Epithelial cell of esophagus (primary cell): ENCODE measurements at regions not wholly inside any gene's neighbourhood (a gene's known extent, or its start where the extent isn't known, plus 50 kb on each side); places are given as distances from the start of the nearest gene placed in this dataset.

ENCODE experiments used
- DNase-seq: peaks from one replicate; pipeline ENCODE4 v3.0.0; 2010; ENCODE audit warnings: low read depth
- H3K4me3 ChIP-seq: 2 replicates; pipeline ENCODE4 v1.5.1; 2011; ENCODE audit warnings: mild to moderate bottlenecking, low read length, control low read depth
- TF ChIP-seq, protein P1 (sequence below): IDR thresholded peaks from 2 replicates; pipeline ENCODE4 v1.5.1; 2011; ENCODE audit warnings: low read depth, mild to moderate bottlenecking, low read length, control low read depth, inconsistent platforms; ENCODE audit not compliant: insufficient read depth; ENCODE audit errors: missing control alignments

DNA sequence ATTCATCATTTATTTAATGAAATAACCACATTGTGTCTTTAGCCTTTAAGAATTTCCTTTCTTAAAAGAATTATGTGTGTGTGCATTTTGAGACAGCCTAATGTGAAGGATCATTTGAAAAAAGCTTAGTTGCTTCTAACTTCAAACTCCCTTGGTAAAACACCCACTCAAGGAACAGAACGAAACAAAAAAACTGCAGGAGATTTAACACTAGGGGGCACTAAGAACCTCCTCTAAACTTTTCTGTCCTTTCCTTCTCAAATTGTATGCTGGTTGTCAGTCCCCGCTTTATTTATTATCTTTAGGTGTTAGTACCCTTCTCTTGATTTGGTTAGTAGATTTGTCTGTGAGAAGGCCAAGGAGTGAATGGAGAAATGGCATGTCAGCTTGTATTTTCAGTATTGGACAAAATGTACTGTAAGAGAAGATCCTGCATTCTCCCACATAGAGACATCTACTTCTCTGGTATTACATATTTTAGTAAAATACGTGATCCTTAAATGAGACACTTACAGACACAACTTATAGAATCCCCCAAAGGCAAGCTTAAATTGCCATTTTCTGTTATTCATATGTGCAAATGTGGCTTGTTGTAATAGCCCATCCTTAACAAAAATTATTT lies 229.7 kb downstream of the MRPS30 start:
- no peak overlapping the region for H3K4me3 ChIP-seq
- TF ChIP-seq, protein P1, sequence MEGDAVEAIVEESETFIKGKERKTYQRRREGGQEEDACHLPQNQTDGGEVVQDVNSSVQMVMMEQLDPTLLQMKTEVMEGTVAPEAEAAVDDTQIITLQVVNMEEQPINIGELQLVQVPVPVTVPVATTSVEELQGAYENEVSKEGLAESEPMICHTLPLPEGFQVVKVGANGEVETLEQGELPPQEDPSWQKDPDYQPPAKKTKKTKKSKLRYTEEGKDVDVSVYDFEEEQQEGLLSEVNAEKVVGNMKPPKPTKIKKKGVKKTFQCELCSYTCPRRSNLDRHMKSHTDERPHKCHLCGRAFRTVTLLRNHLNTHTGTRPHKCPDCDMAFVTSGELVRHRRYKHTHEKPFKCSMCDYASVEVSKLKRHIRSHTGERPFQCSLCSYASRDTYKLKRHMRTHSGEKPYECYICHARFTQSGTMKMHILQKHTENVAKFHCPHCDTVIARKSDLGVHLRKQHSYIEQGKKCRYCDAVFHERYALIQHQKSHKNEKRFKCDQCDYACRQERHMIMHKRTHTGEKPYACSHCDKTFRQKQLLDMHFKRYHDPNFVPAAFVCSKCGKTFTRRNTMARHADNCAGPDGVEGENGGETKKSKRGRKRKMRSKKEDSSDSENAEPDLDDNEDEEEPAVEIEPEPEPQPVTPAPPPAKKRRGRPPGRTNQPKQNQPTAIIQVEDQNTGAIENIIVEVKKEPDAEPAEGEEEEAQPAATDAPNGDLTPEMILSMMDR, result peak; percentile 53
- DNase-seq, result peak; percentile 43

DNA sequence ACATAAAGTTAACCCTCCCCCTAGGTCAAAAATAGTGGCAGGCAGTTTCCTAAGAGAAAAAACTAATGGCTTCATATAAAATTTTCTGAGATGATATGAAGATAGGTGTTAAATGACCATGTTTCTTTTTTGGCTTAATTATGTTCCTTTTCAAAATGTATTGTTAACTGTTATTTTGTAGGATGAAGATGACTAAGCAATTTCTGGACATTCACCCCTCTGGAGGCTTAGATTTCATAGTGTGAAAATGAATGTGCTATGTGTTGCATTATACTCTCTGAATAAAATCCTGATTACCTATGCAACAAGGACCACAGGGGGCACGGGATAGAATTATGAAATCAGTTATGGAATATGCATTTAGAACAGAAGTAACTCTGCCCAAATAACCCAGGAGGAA lies 233.5 kb downstream of the MRPS30 start:
- TF ChIP-seq, protein P1, result no peak
- no peak for DNase-seq
- no peak overlapping the region for H3K4me3 ChIP-seq

DNA sequence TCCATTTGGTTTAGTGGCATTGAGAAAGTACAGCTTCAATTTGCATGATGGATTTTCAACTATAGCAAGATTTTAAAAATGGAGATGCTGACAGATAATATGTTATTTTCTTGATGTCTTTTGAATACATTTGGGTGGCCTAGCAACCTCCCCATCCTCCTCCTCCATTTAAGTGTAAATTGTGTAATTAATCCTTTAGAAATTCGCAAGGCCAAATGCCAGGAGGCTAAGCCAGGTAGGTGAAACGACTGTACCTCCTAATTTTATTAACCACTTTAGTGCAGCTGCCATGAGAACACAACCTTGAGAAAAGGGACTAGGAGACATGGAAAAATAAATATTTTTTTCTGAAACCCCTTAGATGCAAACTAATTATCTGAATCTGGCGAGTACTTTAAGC lies 248.8 kb downstream of the MRPS30 start:
- TF ChIP-seq, protein P1, result no peak
- no peak overlapping the region for H3K4me3 ChIP-seq
- DNase-seq, result no peak

DNA sequence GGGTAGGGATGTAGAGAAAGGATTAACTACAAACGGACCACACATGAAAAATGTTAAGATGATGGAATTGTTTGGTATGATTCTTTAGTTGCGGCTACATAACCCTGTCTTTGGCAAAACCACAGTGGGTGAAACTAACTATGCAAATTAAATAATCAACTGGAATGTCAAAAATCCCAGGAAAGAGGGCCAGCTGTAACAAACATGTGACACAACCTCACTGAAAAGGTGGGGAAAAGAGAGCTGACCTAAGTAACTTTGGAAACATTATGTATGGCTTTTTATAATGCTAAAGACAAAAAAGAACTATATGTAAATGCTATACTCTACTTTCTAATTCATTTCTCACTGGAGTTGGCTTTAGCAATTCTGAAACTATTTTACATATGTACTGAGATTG lies 252.0 kb downstream of the MRPS30 start:
- DNase-seq, result no peak
- no peak overlapping the region for H3K4me3 ChIP-seq
- TF ChIP-seq, protein P1, result no peak

DNA sequence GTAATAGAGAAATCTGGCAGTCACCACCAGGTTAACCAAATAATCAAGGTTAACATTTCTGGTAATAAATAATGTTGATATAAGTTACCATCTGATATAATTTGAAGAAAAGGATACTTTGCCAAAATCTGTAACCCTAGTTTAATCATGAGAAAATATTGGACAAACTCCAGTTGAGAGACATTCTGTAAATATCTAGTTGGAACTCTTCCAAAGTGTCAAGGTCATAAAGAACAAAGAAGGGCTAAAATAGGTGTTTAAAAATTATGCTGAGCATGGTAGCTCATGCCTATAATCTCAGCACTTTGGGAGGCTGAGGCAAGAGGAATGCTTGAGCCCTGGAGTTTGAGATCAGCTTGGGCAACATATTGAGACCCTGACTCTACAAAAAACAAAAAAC lies 253.3 kb downstream of the MRPS30 start:
- TF ChIP-seq, protein P1, result no peak
- DNase-seq, result no peak
- H3K4me3 ChIP-seq, result no peak overlapping the region

DNA sequence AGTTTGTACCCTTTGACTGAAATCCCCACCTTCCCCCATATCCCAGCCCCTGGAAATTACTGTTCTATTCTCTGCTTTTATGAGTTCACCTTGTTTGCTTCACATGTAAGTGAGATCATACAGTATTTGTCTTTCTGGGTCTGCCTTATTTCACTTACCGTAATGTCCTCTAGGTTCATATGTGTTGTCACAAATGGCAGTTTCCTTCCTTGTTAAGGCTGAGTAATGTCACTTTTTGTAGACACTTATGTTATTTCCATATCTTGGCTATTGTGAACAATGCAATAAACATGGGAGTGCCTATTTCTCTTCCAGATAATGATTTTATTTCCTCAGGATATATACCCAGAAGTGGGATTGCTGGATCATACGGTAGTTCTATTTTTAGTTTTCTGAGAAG lies 272.3 kb downstream of the MRPS30 start:
- no peak overlapping the region for H3K4me3 ChIP-seq
- no peak for DNase-seq
- TF ChIP-seq, protein P1, result no peak

DNA sequence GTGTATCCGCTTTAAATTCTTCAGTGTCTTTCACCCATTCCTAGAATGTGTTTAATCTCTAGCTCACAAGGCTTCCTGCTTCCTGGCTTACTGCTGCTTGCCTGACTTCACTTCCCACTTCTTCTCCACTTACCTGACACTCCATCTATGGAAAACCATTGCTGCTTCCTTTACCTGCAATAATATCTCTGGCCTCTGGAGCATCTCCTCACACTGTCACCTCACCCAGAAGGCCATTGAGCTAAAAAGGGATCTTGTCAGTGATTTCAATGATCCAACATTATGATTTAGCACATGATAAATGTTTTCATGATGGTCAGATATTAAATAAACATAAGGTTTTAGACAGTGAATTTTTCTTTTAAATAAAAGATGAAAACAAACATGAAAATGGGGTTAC lies 281.1 kb downstream of the MRPS30 start:
- no peak for DNase-seq
- H3K4me3 ChIP-seq, result no peak overlapping the region
- TF ChIP-seq, protein P1, result no peak
